SK-N-SH (cell line): ENCODE measurements at regions not wholly inside any gene's neighbourhood (a gene's known extent, or its start where the extent isn't known, plus 50 kb on each side); places are given as distances from the start of the nearest gene placed in this dataset.

Experiments
- CTCF ChIP-seq: fragments of 200-600 bp; sonication (generic); IDR thresholded peaks from 2 replicates; pipeline ENCODE4 v1.6.1; 2017; ENCODE audit warnings: antibody characterized with exemption, mild to moderate bottlenecking, moderate library complexity
- EZH2phosphoT487 ChIP-seq: fragments of 200-600 bp; sonication (generic); IDR thresholded peaks from 2 replicates; pipeline ENCODE4 v1.6.1; 2017; ENCODE audit warnings: low read depth, mixed run types, mild to moderate bottlenecking, antibody characterized with exemption, moderate library complexity, borderline replicate concordance
- NFIC ChIP-seq: IDR thresholded peaks from 2 replicates; pipeline ENCODE4 v1.4.0; 2012; ENCODE audit warnings: borderline replicate concordance
- SIN3A ChIP-seq: IDR thresholded peaks from 2 replicates; pipeline ENCODE4 v1.6.1; 2012; ENCODE audit warnings: low read depth, mild to moderate bottlenecking, low read length, moderate library complexity, borderline replicate concordance
- SMC3 ChIP-seq: IDR thresholded peaks from 2 replicates; pipeline ENCODE4 v1.6.1; 2012; ENCODE audit warnings: low read depth, low read length, improper control_type of control experiment
- TAF1 ChIP-seq: IDR thresholded peaks from 2 replicates; pipeline ENCODE4 v1.6.1; 2012; ENCODE audit warnings: low read depth, mild to moderate bottlenecking, low read length, moderate library complexity, borderline replicate concordance
- TF ChIP-seq, protein P1 (sequence below): IDR thresholded peaks from 2 replicates; pipeline ENCODE4 v1.4.0; 2012; ENCODE audit warnings: low read depth, borderline replicate concordance

DNA sequence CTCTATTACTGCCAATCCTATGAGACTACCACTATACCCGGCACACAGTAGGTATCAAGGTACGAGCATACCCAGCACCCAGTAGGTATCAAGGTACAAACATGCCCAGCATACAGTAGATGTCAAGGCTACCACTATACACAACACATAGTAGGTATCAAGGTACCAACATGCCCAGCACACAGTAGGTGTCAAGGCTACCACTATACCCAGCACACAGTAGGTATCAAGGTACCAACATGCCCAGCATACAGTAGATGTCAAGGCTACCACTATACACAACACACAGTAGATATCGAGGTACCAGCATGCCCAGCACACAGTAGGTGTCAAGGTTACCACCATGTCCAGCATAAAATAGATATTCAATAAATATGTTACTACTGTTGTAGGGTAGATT, 98.4 kb downstream of the C1orf94 start:
- no peak for TF ChIP-seq NFIC
- no peak for TF ChIP-seq SMC3
- no peak for TF ChIP-seq CTCF
- TF ChIP-seq, protein P1, sequence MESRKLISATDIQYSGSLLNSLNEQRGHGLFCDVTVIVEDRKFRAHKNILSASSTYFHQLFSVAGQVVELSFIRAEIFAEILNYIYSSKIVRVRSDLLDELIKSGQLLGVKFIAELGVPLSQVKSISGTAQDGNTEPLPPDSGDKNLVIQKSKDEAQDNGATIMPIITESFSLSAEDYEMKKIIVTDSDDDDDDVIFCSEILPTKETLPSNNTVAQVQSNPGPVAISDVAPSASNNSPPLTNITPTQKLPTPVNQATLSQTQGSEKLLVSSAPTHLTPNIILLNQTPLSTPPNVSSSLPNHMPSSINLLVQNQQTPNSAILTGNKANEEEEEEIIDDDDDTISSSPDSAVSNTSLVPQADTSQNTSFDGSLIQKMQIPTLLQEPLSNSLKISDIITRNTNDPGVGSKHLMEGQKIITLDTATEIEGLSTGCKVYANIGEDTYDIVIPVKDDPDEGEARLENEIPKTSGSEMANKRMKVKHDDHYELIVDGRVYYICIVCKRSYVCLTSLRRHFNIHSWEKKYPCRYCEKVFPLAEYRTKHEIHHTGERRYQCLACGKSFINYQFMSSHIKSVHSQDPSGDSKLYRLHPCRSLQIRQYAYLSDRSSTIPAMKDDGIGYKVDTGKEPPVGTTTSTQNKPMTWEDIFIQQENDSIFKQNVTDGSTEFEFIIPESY, result no peak
- no peak for TF ChIP-seq SIN3A
- TF ChIP-seq EZH2phosphoT487, result no peak
- TF ChIP-seq TAF1, result no peak
